ENCODE measurements at regions not wholly inside any gene's neighbourhood (a gene's known extent, or its start where the extent isn't known, plus 50 kb on each side); places are given as distances from the start of the nearest gene placed in this dataset.
"Not testable (repeated sequence)": the region's sequence is repeated elsewhere in the genome, so short reads cannot be mapped to it uniquely, and the experiment has no call there.

GRCh38 chr12:16998538-16998937, 392.6 kb upstream of the LMO3 start:
- H3K9me3 ChIP-seq; FAIRE-seq; DNase-seq (ENCODE audit: low read depth in 1 of 2, low spot score in 1 of 2); H3K4me3 ChIP-seq; CTCF ChIA-PET; H3K4me1 ChIP-seq; POLR2A ChIA-PET; H3K4me2 ChIP-seq; ATAC-seq; H3K27ac ChIP-seq: not testable (repeated sequence)
- 76% methylated on average over 8 of the region's 14 CpGs for WGBS (ENCODE audit: missing lambda C conversion rate)

- H3K4me2 ChIP-seq = no peak overlapping the region
- no peak overlapping the region for H3K4me3 ChIP-seq
- ChIA-PET POLR2A (no interaction called here), CTCF (interaction anchor here (0.6 kb wide), 1 partner anchor 589 kb away, joined by 3 read pairs; no protein-coding TSS in a partner anchor)
- ATAC-seq (no peak), FAIRE-seq (no peak), DNase-seq (ENCODE audit: low read depth in 1 of 2, low spot score in 1 of 2) (peak in 1 of 2 experiments; percentile 8)
- no peaks in the 10 kb centered on the region for H3K9me3 ChIP-seq
- H3K4me1 ChIP-seq = no peaks in the 10 kb centered on the region
- no peak for TF ChIP-seq ESRRA (IDR thresholded peaks at IDR 0.05; ENCODE audit: borderline replicate concordance, low read length)
- TF ChIP-seq EHMT2 (IDR thresholded peaks at IDR 0.05; ENCODE audit: low read depth) = no peak
- TF ChIP-seq ZNF302 (CRISPR knock-in tag; IDR thresholded peaks at IDR 0.05) = no peak
- no peak for TF ChIP-seq CHD4 (IDR thresholded peaks at IDR 0.05; ENCODE audit: borderline replicate concordance)
- no peak for TF ChIP-seq HES2 (IDR thresholded peaks at IDR 0.05)
- no peak for TF ChIP-seq HEYL (CRISPR knock-in tag; IDR thresholded peaks at IDR 0.05)
- no peak for TF ChIP-seq TP53 (CRISPR knock-in tag; IDR thresholded peaks at IDR 0.05)
- TF ChIP-seq ZSCAN20 (CRISPR knock-in tag; IDR thresholded peaks at IDR 0.05) = no peak
- TF ChIP-seq JUN (IDR thresholded peaks at IDR 0.05) = no peak
- no peak; the same call in 1 of the 2 replicates for TF ChIP-seq USF2 (IDR thresholded peaks at IDR 0.05)
- TF ChIP-seq CTCF (IDR thresholded peaks at IDR 0.05) = no peak
- no peak for TF ChIP-seq PBX3 (IDR thresholded peaks at IDR 0.05)
- WGBS (ENCODE audit: missing lambda C conversion rate) = 68% methylated on average over 3 of the region's 3 CpGs
- H3K27ac ChIP-seq = no peak overlapping the region
These were observed 378.5 kb upstream of the LMO3 start for GRCh38 chr12:16984484-16984883.

GRCh38 chr12:16972923-16973770, 367.2 kb upstream of the LMO3 start:
- POLR2A ChIA-PET = no interaction called here
- no peak for TF ChIP-seq BHLHE40 (IDR thresholded peaks at IDR 0.05; ENCODE audit: low read depth, low read length)

GRCh38 chr12:16962889-16963288, 356.9 kb upstream of the LMO3 start:
- Histone ChIP-seq H3K4me2 (no peak overlapping the region), H3K27ac (no peak overlapping the region), H3K4me1 (no peaks in the 10 kb centered on the region), H3K9me3 (no peaks in the 10 kb centered on the region), H3K4me3 (no peak overlapping the region)
- FAIRE-seq (no peak), DNase-seq (ENCODE audit: low read depth in 1 of 2, low spot score in 1 of 2) (no peak), ATAC-seq (no peak)
- 0 out of 3 replicates have a peak, but pooled peaks have one; percentile 12 for TF ChIP-seq CTCF (IDR thresholded peaks at IDR 0.05)
- peak; percentile 20 to 31; a peak in 1 of 5 replicates for TF ChIP-seq RAD21 (conservative IDR thresholded peaks at IDR 0.05 in 1 of 2, IDR thresholded peaks at IDR 0.05 in 1 of 2)
- TF ChIP-seq RNF2 (IDR thresholded peaks at IDR 0.05; ENCODE audit: borderline replicate concordance, low read depth) = no peak
- WGBS (ENCODE audit: missing lambda C conversion rate) = 71% methylated on average over 2 of the region's 2 CpGs
- ChIA-PET CTCF (no interaction called here), POLR2A (no interaction called here)

More at GRCh38 chr12:16972923-16973770, 367.2 kb upstream of the LMO3 start:
- no peaks in the 10 kb centered on the region for H3K9me3 ChIP-seq
- no peak for FAIRE-seq
- no peak overlapping the region for H3K4me2 ChIP-seq
- H3K27ac ChIP-seq = no peak overlapping the region
- no peaks in the 10 kb centered on the region for H3K4me1 ChIP-seq
- no peak for ATAC-seq
- WGBS (ENCODE audit: missing lambda C conversion rate) = 79% methylated on average over 5 of the region's 5 CpGs
- no peak for DNase-seq (ENCODE audit: low read depth in 1 of 2, low spot score in 1 of 2)
- CTCF ChIA-PET = no interaction called here
- no peak overlapping the region for H3K4me3 ChIP-seq
